Fibroblast of skin of back (primary cell): ENCODE measurements at regions not wholly inside any gene's neighbourhood (a gene's known extent, or its start where the extent isn't known, plus 50 kb on each side); places are given as distances from the start of the nearest gene placed in this dataset.

Experiments used
- DNase-seq: peaks from one replicate; pipeline ENCODE4 v3.0.0-alpha.2; 2013

DNA sequence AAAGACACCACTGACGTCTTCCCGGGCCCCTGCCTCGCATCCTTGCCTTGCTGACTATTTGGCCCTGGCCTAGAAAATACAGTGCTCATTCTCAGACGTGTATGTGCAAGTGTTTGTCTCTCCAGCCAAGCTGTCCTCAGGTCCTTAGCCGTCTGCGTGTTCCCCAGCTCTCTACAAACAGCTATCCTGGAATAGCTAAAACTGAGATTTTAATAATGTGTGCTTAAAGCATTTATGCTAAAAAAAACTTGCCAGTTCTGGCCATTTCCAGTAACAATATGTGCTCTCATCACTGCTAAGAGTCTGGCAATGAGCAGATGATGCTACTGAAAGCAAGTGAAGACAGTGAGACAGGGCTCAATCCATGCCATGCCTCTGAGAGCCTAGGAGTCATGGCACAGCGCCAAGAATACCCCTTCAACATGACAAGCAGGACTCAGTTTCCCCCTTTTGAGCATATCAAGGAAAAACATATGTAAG, 55.7 kb downstream of the IRF2BP2 start:
- no peak for DNase-seq

- DNase-seq = peak; percentile 81
Measured at GRCh38 chr1:234553240-234554188, 56.5 kb downstream of the IRF2BP2 start.

- DNase-seq = no peak
Measured at GRCh38 chr1:234551032-234551378, 59.0 kb downstream of the IRF2BP2 start.

GRCh38 chr1:234550341-234551031, 59.5 kb downstream of the IRF2BP2 start:
- DNase-seq = no peak

GRCh38 chr1:234549447-234550021, 60.4 kb downstream of the IRF2BP2 start:
- no peak for DNase-seq

DNA sequence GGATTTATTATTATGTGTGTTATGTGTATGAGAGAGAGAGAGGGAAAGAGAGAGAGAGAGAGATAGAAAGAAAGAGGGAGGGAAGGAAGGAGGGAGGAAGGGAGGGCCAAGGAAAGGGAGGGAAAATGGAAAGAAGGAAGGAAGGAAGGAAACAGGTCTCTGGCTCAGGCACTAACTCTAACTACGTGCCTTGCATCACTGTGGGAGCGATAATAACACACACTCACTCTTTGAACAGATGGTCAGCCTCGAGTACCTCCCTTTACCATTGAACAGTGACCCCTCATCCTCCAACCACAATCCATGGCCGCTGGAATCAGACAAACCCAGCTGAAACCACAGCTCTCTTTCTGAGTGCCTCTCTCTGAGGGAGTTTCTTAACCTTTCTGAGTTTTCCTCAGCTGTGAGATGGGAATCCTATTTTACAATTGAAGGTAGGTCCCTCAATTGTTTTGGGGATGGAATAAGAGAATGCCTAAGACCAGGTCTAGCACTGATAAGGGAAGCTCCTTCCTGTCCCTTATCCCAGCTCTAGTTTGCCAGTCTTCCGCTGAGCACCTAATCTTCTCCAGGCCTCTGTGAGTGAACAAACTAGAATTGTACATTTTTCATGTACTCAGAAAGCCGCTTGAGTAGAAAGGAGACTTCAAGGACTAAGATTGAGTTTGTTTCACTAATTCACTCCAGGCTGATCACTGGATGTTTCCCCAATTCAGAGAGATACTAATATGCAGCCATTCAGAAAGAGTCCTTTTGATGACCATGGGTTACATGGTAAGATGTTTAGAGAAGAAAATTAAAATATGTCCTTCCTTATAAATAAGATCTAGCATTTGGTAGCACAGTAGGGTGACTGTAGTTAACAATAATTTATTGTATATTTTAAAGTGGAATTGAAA, 62.8 kb downstream of the IRF2BP2 start:
- no peak for DNase-seq

GRCh38 chr1:234546387-234546704, 63.6 kb downstream of the IRF2BP2 start:
- DNase-seq = no peak

- DNase-seq = no peak
Measured at GRCh38 chr1:234545517-234546386, 64.2 kb downstream of the IRF2BP2 start.

- DNase-seq = peak; percentile 87
Measured at GRCh38 chr1:234544087-234544579, 65.2 kb upstream of the TARBP1 start.

- DNase-seq = no peak
Measured at GRCh38 chr1:234543442-234544086, 64.6 kb upstream of the TARBP1 start.

- DNase-seq = no peak
Measured at GRCh38 chr1:234542211-234542850, 63.4 kb upstream of the TARBP1 start.

GRCh38 chr1:234541286-234541975, 62.5 kb upstream of the TARBP1 start:
- no peak for DNase-seq

DNA sequence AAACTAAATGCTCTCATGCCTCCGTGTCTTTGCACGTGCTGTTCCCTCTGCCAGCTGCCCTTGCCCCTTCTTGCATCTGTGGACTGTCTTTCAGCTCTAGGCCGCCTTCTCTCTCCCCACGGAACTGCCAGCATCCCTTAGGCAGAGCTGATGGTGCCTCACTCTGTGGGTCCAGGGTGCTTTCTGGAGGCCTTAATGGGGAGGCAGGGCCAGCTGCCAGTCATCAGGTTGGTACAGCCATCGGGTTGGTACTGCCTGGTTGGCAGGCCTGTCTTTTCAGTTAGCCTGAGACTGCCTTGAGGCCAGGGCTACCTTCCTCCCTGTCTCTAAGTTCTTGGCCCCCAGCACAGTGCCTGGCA, 61.4 kb upstream of the TARBP1 start:
- no peak for DNase-seq

GRCh38 chr1:234539666-234540403, 60.9 kb upstream of the TARBP1 start:
- no peak for DNase-seq

DNA sequence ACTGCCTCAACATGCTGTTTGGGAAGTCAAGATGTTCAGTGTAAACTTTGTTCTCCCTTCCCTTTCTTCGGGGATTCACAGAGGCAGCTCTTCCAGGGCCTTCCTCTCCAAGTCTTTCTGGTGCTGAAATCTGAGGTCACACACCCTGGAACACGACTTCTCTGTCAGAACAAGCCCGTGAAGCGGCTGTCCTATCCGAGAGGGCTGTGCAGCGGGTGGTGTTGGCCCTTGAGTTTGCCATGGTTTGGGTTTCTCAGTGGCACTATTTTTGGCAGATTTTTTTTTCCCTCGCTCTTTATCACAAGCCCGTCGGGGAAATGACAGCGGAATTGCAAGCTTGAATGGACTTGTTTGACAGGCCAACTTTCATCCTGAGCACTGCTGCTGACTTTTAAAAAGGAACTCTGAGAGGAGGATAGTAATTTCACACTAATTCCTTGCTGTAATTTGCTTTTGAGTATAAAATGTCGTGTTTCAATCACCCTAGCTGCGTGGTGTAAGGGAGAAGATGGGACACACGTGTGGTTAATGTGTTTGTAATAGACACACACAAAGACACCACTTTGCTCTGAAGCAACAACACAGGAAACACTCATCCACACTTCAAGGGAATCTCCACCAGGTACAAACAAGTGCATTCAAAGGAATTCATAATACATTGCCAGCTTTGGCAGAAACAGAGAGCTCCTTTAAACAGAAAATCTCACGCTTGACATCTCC, 60.1 kb upstream of the TARBP1 start:
- no peak for DNase-seq

DNA sequence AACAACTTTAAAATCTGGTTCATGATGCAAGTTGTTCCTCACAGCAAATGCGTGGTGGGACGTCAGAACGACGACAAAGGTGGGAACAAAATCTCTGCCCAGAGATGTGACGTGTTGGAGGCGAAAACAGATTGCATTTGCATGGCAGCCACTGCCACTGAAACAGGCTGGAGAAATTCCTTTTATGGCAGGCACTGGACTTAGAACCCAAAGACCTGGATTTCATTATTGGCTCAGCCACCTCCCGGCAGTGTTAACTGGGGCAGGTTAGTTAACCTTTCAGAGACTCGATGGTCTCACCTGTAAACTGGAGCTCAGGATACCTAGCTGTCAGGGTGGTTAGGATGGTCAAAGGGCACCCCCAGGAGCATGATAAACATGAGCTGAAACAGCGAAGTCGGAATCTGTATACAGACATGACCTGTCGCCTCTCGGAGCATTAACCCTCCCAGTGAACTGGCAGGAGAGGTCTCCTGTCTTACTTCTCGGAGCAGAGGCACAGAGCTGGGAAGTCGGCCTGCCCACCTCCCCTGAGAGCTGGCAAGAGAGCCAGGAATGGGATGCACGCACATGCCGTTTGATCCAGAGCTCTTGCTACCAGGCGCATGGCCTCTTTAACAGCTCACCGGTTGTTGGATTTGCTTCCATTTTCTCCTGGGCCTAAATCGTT, 59.2 kb upstream of the TARBP1 start:
- no peak for DNase-seq

- no peak for DNase-seq
Measured at GRCh38 chr1:234537236-234537635, 58.3 kb upstream of the TARBP1 start.

- DNase-seq = no peak
Measured at GRCh38 chr1:234536741-234537140, 57.8 kb upstream of the TARBP1 start.
